ENCODE measurements at regions not wholly inside any gene's neighbourhood (a gene's known extent, or its start where the extent isn't known, plus 50 kb on each side); places are given as distances from the start of the nearest gene placed in this dataset.

DNA sequence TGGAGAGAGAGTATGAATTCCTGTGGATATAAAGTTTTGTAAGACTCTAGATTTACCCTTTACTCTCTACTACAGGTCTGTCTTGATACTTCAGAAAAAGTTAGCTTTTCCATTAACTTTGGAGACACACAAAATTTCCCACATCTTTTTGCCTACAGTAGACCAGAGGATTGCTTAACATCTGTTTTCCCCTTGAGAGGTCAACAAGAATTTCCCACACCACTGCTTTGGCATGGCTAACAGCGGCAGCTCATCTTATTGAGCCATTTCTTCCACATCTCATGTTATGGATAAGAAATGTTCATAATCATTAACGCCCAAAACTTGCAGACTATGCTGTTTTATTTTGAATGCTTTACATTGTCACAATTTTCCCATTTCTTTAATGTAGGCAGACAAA is 273.6 kb upstream of the RGPD4 start:
- Histone ChIP-seq H3K36me3 (replicated peaks; ENCODE audit: low read depth, low read length) (no peaks in the 10 kb centered on the region), H3K27ac (ENCODE audit: low read length) (no peak overlapping the region), H3K4me1 (ENCODE audit: low read length) (no peaks in the 10 kb centered on the region), H3K27me3 (ENCODE audit: low read depth, low read length) (no peaks in the 10 kb centered on the region), H3K9me3 (ENCODE audit: insufficient read depth, low read length) (no peaks in the 10 kb centered on the region), H2AFZ (ENCODE audit: low read depth, low read length) (no peak overlapping the region), H3K79me2 (ENCODE audit: low read length) (no peaks in the 10 kb centered on the region), H3K4me3 (ENCODE audit: low read length) (no peak overlapping the region), H4K20me1 (ENCODE audit: insufficient read depth, low read length) (no peaks in the 10 kb centered on the region), H3K4me2 (ENCODE audit: low read length) (no peak overlapping the region), H3K9ac (ENCODE audit: low read length) (no peak overlapping the region)
- no peak for TF ChIP-seq EZH2phosphoT487 (IDR thresholded peaks at IDR 0.05; ENCODE audit: low read depth)
- TF ChIP-seq, protein P1, sequence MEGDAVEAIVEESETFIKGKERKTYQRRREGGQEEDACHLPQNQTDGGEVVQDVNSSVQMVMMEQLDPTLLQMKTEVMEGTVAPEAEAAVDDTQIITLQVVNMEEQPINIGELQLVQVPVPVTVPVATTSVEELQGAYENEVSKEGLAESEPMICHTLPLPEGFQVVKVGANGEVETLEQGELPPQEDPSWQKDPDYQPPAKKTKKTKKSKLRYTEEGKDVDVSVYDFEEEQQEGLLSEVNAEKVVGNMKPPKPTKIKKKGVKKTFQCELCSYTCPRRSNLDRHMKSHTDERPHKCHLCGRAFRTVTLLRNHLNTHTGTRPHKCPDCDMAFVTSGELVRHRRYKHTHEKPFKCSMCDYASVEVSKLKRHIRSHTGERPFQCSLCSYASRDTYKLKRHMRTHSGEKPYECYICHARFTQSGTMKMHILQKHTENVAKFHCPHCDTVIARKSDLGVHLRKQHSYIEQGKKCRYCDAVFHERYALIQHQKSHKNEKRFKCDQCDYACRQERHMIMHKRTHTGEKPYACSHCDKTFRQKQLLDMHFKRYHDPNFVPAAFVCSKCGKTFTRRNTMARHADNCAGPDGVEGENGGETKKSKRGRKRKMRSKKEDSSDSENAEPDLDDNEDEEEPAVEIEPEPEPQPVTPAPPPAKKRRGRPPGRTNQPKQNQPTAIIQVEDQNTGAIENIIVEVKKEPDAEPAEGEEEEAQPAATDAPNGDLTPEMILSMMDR (IDR thresholded peaks at IDR 0.05; ENCODE audit: low read depth, low read length), result no peak

DNA sequence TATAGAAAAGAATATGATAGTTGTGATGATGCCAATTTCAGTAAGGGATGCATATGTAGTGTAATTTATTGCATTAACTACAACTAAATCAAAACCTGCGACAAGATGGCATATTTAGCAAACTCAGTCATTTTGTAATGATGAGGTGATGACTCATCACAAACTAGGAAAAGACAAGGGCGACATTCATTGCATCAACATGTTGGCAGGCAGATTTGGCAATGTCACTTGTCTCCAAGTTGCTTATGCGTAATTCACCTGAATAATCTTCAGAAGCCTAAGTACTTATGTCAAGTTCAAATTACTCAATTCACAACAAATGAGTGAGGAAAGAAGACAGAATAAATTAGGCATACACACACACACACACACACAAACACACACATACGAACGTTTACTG is 273.2 kb upstream of the RGPD4 start:
- H4K20me1 ChIP-seq (ENCODE audit: insufficient read depth, low read length), result no peaks in the 10 kb centered on the region
- H3K4me2 ChIP-seq (ENCODE audit: low read length), result no peak overlapping the region
- no peaks in the 10 kb centered on the region for H3K36me3 ChIP-seq (replicated peaks; ENCODE audit: low read depth, low read length)
- no peak overlapping the region for H2AFZ ChIP-seq (ENCODE audit: low read depth, low read length)
- H3K27ac ChIP-seq (ENCODE audit: low read length), result no peak overlapping the region
- no peaks in the 10 kb centered on the region for H3K9me3 ChIP-seq (ENCODE audit: insufficient read depth, low read length)
- H3K9ac ChIP-seq (ENCODE audit: low read length), result no peak overlapping the region
- TF ChIP-seq, protein P1 (IDR thresholded peaks at IDR 0.05; ENCODE audit: low read depth, low read length), result no peak
- H3K79me2 ChIP-seq (ENCODE audit: low read length), result no peaks in the 10 kb centered on the region
- H3K27me3 ChIP-seq (ENCODE audit: low read depth, low read length), result no peaks in the 10 kb centered on the region
- H3K4me1 ChIP-seq (ENCODE audit: low read length), result no peaks in the 10 kb centered on the region
- no peak overlapping the region for H3K4me3 ChIP-seq (ENCODE audit: low read length)

GRCh38 chr2:107556038-107556627 is 270.6 kb upstream of the RGPD4 start:
- TF ChIP-seq, protein P1 (IDR thresholded peaks at IDR 0.05; ENCODE audit: low read depth, low read length), result no peak
- no peak for TF ChIP-seq EZH2phosphoT487 (IDR thresholded peaks at IDR 0.05; ENCODE audit: low read depth)
- H3K9me3 ChIP-seq (ENCODE audit: insufficient read depth, low read length), result no peaks in the 10 kb centered on the region

DNA sequence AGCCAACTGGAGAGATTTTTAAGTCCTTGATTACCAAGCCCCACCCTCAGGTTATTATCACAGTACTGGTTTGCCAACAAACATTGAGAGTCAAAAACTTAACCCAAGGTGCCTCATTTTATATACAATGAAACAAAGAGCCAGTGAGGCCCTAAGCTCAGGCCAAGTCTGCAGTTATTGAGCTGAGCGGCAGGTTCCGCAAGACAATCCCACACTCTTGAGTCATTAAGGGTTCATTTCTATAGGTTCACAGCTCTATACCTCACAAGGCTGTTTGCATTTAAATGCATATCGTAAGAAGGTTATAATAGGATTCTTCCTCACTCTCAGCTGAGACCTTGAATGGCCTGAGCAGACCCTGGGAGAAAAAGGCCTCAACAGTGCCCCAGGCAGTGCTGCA is 268.4 kb upstream of the RGPD4 start:
- Histone ChIP-seq H3K79me2 (ENCODE audit: low read length) (no peaks in the 10 kb centered on the region), H4K20me1 (ENCODE audit: insufficient read depth, low read length) (no peaks in the 10 kb centered on the region), H2AFZ (ENCODE audit: low read depth, low read length) (no peak overlapping the region), H3K9ac (ENCODE audit: low read length) (no peak overlapping the region), H3K4me2 (ENCODE audit: low read length) (no peak overlapping the region), H3K9me3 (ENCODE audit: insufficient read depth, low read length) (no peaks in the 10 kb centered on the region), H3K4me3 (ENCODE audit: low read length) (no peak overlapping the region), H3K27ac (ENCODE audit: low read length) (no peak overlapping the region), H3K27me3 (ENCODE audit: low read depth, low read length) (no peaks in the 10 kb centered on the region), H3K4me1 (ENCODE audit: low read length) (no peaks in the 10 kb centered on the region), H3K36me3 (replicated peaks; ENCODE audit: low read depth, low read length) (no peaks in the 10 kb centered on the region)
- TF ChIP-seq, protein P1 (IDR thresholded peaks at IDR 0.05; ENCODE audit: low read depth, low read length), result no peak
- TF ChIP-seq EZH2phosphoT487 (IDR thresholded peaks at IDR 0.05; ENCODE audit: low read depth), result no peak

More at GRCh38 chr2:107556038-107556627, 270.6 kb upstream of the RGPD4 start:
- H3K9ac ChIP-seq (ENCODE audit: low read length), result no peak overlapping the region
- H3K36me3 ChIP-seq (replicated peaks; ENCODE audit: low read depth, low read length), result no peaks in the 10 kb centered on the region
- H4K20me1 ChIP-seq (ENCODE audit: insufficient read depth, low read length), result no peaks in the 10 kb centered on the region
- H3K27ac ChIP-seq (ENCODE audit: low read length), result no peak overlapping the region
- no peaks in the 10 kb centered on the region for H3K79me2 ChIP-seq (ENCODE audit: low read length)
- H3K4me1 ChIP-seq (ENCODE audit: low read length), result no peaks in the 10 kb centered on the region
- H3K4me2 ChIP-seq (ENCODE audit: low read length), result no peak overlapping the region
- no peaks in the 10 kb centered on the region for H3K27me3 ChIP-seq (ENCODE audit: low read depth, low read length)
- H2AFZ ChIP-seq (ENCODE audit: low read depth, low read length), result no peak overlapping the region
- H3K4me3 ChIP-seq (ENCODE audit: low read length), result no peak overlapping the region
